ENCODE measurements at regions not wholly inside any gene's neighbourhood (a gene's known extent, or its start where the extent isn't known, plus 50 kb on each side); places are given as distances from the start of the nearest gene placed in this dataset.
"Not testable (repeated sequence)": the region's sequence is repeated elsewhere in the genome, so short reads cannot be mapped to it uniquely, and the experiment has no call there.

DNA sequence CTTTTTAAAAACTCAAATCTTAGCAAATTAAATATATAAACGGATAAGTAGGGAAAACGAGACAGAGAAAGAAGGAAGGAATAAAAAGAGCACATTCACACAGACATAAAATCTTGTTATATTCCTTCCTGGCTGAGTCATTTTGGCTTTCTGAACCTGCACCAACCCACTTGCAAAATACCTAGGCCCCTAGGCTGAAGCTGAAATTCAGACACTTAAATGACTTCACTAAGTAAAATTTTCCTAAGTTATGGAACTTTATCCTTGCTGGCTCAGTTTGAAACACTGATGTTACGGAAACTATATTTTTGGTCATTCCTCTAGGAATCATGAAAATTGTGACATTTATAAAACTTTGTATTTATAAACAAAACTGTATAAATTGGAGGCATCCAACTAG, 462.8 kb upstream of the NFIA start:
- DNase-seq, result no peak
- Histone ChIP-seq H3K9me3 (no peaks in the 10 kb centered on the region), H3K9ac (ENCODE audit: low read depth in 2 of 2, low read length in 2 of 2) (no peak overlapping the region), H3K4me3 (no peak overlapping the region), H3K36me3 (no peaks in the 10 kb centered on the region), H3K27ac (no peak overlapping the region), H3K27me3 (no peaks in the 10 kb centered on the region), H3K4me1 (no peaks in the 10 kb centered on the region)
- intact Hi-C loops (cut with DNase I), result no loop called here
- no peak for TF ChIP-seq CTCF (IDR thresholded peaks at IDR 0.05)

DNA sequence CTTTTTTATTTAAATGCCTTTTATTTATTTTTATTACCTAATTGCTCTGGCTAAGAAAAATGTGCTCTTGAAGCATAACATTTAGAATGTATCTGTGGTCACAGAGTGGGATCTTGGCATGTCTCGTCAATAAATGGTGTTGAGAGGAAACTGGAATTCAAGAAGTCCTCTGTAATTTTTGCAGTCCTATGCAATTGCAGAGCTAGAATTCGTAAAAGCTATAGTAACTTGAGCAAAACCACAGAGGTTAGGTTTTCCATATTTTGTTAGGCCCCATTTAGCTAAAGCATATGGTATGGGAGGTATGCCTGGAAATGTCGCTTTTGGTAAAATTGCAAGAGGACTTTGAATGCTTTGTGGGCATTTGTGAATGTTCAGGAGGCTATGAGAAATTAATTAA, 466.7 kb upstream of the NFIA start:
- H3K9ac ChIP-seq (ENCODE audit: low read depth in 2 of 2, low read length in 2 of 2), result no peak overlapping the region
- H3K36me3 ChIP-seq, result no peaks in the 10 kb centered on the region
- no peaks in the 10 kb centered on the region for H3K9me3 ChIP-seq
- H3K27me3 ChIP-seq, result no peaks in the 10 kb centered on the region
- H3K27ac ChIP-seq, result no peak overlapping the region
- no peak overlapping the region for H3K4me3 ChIP-seq
- intact Hi-C loops (cut with DNase I), result no loop called here
- H3K4me1 ChIP-seq, result no peaks in the 10 kb centered on the region
- no peak for TF ChIP-seq CTCF (IDR thresholded peaks at IDR 0.05)
- DNase-seq, result no peak

DNA sequence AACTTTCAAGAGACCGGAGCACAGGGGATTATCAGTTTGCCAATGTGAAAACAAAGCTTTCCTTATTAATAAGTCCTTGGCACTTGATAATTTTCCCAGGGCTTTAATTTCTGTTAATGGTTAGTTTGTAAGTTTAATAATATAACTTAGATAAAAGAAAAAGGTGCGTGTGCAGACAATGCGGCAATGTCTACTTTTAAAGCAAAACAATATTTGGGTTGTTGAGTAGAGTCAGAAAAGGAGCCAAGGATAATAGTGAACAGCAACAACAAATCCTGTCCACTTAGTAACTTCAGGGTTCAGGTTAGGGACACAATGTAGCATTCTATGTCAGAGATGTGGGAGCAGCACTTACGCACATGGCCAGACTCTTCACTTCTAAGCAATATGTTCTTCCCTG, 469.6 kb upstream of the NFIA start:
- TF ChIP-seq CTCF (IDR thresholded peaks at IDR 0.05), result no peak
- Histone ChIP-seq H3K27ac (no peak overlapping the region), H3K27me3 (no peaks in the 10 kb centered on the region), H3K4me1 (no peaks in the 10 kb centered on the region), H3K9ac (ENCODE audit: low read depth in 2 of 2, low read length in 2 of 2) (no peak overlapping the region), H3K9me3 (no peaks in the 10 kb centered on the region), H3K4me3 (no peak overlapping the region), H3K36me3 (no peaks in the 10 kb centered on the region)
- no peak for DNase-seq
- intact Hi-C loops (cut with DNase I), result no loop called here

DNA sequence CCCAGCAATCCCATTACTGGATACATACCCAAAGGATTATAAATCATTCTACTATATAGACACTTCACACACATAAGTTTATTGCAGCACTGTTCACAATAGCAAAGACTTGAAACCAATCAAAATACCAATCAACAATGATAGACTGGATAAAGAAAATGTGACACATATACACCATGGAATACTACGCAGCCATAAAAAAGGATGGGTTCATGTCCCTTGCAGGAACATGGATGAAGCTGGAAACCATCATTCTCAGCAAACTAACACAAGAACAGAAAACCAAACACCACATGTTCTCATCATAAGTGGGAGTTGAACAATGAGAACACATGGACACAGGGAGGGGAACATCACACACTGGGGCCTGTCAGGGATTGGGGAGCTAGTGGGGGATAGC, 475.4 kb upstream of the NFIA start:
- H3K4me3 ChIP-seq; H3K9ac ChIP-seq (ENCODE audit: low read depth in 2 of 2, low read length in 2 of 2); H3K36me3 ChIP-seq; DNase-seq; H3K27me3 ChIP-seq; H3K4me1 ChIP-seq; intact Hi-C loops (cut with DNase I); H3K9me3 ChIP-seq; H3K27ac ChIP-seq: not testable (repeated sequence)

- intact Hi-C loops (cut with DNase I), result no loop called here
- no peaks in the 10 kb centered on the region for H3K9me3 ChIP-seq
- no peak overlapping the region for H3K27ac ChIP-seq
- no peaks in the 10 kb centered on the region for H3K27me3 ChIP-seq
- no peak overlapping the region for H3K9ac ChIP-seq (ENCODE audit: low read depth in 2 of 2, low read length in 2 of 2)
- no peak for DNase-seq
- no peak overlapping the region for H3K4me3 ChIP-seq
- no peaks in the 10 kb centered on the region for H3K4me1 ChIP-seq
- H3K36me3 ChIP-seq, result no peaks in the 10 kb centered on the region
- no peak for TF ChIP-seq CTCF (IDR thresholded peaks at IDR 0.05)
Measured at GRCh38 chr1:60600532-60600931, 481.8 kb upstream of the NFIA start.

DNA sequence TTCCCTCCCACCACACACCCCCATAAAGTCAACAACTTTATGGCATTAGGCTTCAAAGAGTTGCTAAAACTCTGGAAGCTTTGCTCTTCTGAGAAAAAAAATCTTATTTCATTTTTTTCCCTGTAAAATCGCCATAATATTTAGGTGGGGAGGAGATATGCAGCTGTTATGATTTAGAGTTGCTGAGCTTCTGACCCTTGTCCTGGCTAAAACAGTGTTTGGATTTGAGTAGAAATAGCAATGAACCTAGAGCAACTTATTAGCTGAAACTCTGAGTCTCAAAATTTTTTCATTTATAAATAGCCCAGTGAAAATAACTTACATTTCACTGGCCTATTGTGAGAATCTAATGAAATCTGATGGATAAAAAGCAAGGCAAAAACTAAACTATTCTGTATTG, 482.8 kb upstream of the NFIA start:
- no peak for TF ChIP-seq CTCF (IDR thresholded peaks at IDR 0.05)
- Histone ChIP-seq H3K36me3 (no peaks in the 10 kb centered on the region), H3K9me3 (no peaks in the 10 kb centered on the region), H3K4me3 (no peak overlapping the region), H3K4me1 (no peaks in the 10 kb centered on the region), H3K27ac (no peak overlapping the region), H3K9ac (ENCODE audit: low read depth in 2 of 2, low read length in 2 of 2) (no peak overlapping the region), H3K27me3 (no peaks in the 10 kb centered on the region)
- no peak for DNase-seq
- intact Hi-C loops (cut with DNase I), result no loop called here
